ENCODE measurements at regions not wholly inside any gene's neighbourhood (a gene's known extent, or its start where the extent isn't known, plus 50 kb on each side); places are given as distances from the start of the nearest gene placed in this dataset.

- no peaks in the 10 kb centered on the region for H3K9me3 Mint-ChIP-seq (ENCODE audit: unreplicated experiment)
- Histone ChIP-seq H3K36me3 (ENCODE audit: control insufficient read depth, insufficient read depth, low read length) (no peaks in the 10 kb centered on the region), H3K4me3 (ENCODE audit: low read depth, low read length) (no peak overlapping the region), H3K4me1 (peaks cover 58% of the 10 kb centered on the region), H3K27me3 (replicated peaks; ENCODE audit: control insufficient read depth, insufficient read depth, low read length) (no peaks in the 10 kb centered on the region), H3K9me3 (no peaks in the 10 kb centered on the region)
- H3K27ac Mint-ChIP-seq (ENCODE audit: unreplicated experiment) = no peak overlapping the region
- ChIA-PET POLR2A (no interaction called here), CTCF (no interaction called here)
- H3K4me1 Mint-ChIP-seq (ENCODE audit: low read depth, unreplicated experiment) = peaks cover 37% of the 10 kb centered on the region
- no peak overlapping the region for H3K4me3 Mint-ChIP-seq (ENCODE audit: unreplicated experiment)
- no peaks in the 10 kb centered on the region for H3K27me3 Mint-ChIP-seq (ENCODE audit: insufficient read depth, unreplicated experiment)
- no peak for TF ChIP-seq CTCF (IDR thresholded peaks at IDR 0.05; ENCODE audit: insufficient read depth in 1 of 2, low read depth in 1 of 2, low read length in 1 of 2, severe bottlenecking in 1 of 2, unreplicated experiment in 1 of 2)
- intact Hi-C loops (cut with micrococcal nuclease; ENCODE audit: unreplicated experiment) = loop anchor here (10.0 kb wide), 1 partner anchor 502 kb away; no protein-coding TSS in a partner anchor
- peaks cover 5% of the 10 kb centered on the region for H3K36me3 Mint-ChIP-seq (ENCODE audit: insufficient read depth, unreplicated experiment)
- no TSS peak for BruUV-seq (replicated peaks)
- DNase-seq = no peak
These were observed 559.3 kb upstream of the ID2 start for GRCh38 chr2:8122520-8122919.

GRCh38 chr2:8123464-8123863 is 558.4 kb upstream of the ID2 start:
- CTCF ChIA-PET = no interaction called here

More at GRCh38 chr2:8123464-8123863, 558.4 kb upstream of the ID2 start:
- no peak overlapping the region for H3K27ac Mint-ChIP-seq (ENCODE audit: unreplicated experiment)
- peaks cover 5% of the 10 kb centered on the region for H3K36me3 Mint-ChIP-seq (ENCODE audit: insufficient read depth, unreplicated experiment)
- H3K9me3 Mint-ChIP-seq (ENCODE audit: unreplicated experiment) = no peaks in the 10 kb centered on the region
- no peak for TF ChIP-seq CTCF (IDR thresholded peaks at IDR 0.05; ENCODE audit: insufficient read depth in 1 of 2, low read depth in 1 of 2, low read length in 1 of 2, severe bottlenecking in 1 of 2, unreplicated experiment in 1 of 2)
- intact Hi-C loops (cut with micrococcal nuclease; ENCODE audit: unreplicated experiment) = loop anchor here (10.0 kb wide), 1 partner anchor 501 kb away; no protein-coding TSS in a partner anchor
- Histone ChIP-seq H3K4me1 (peaks cover 56% of the 10 kb centered on the region), H3K4me3 (ENCODE audit: low read depth, low read length) (no peak overlapping the region), H3K9me3 (no peaks in the 10 kb centered on the region), H3K36me3 (ENCODE audit: control insufficient read depth, insufficient read depth, low read length) (no peaks in the 10 kb centered on the region), H3K27me3 (replicated peaks; ENCODE audit: control insufficient read depth, insufficient read depth, low read length) (no peaks in the 10 kb centered on the region)
- no peak overlapping the region for H3K4me3 Mint-ChIP-seq (ENCODE audit: unreplicated experiment)
- POLR2A ChIA-PET = no interaction called here
- H3K4me1 Mint-ChIP-seq (ENCODE audit: low read depth, unreplicated experiment) = peaks cover 30% of the 10 kb centered on the region
- DNase-seq = no peak
- no TSS peak for BruUV-seq (replicated peaks)
- H3K27me3 Mint-ChIP-seq (ENCODE audit: insufficient read depth, unreplicated experiment) = no peaks in the 10 kb centered on the region

Data from Caco-2 (cell line).